ENCODE measurements at regions not wholly inside any gene's neighbourhood (a gene's known extent, or its start where the extent isn't known, plus 50 kb on each side); places are given as distances from the start of the nearest gene placed in this dataset.
"Not testable (repeated sequence)": the region's sequence is repeated elsewhere in the genome, so short reads cannot be mapped to it uniquely, and the experiment has no call there.

GRCh38 chr17:77533697-77534096 is 392.9 kb downstream of the SEC14L1 start:
- DNase-seq = not testable (repeated sequence)

- no peak for DNase-seq
Observed at GRCh38 chr17:77534137-77534536, 393.4 kb downstream of the SEC14L1 start.

- no peak for DNase-seq
Observed at GRCh38 chr17:77535435-77535834, 394.7 kb downstream of the SEC14L1 start.

GRCh38 chr17:77535892-77536291 is 395.1 kb downstream of the SEC14L1 start:
- DNase-seq = no peak

- DNase-seq = no peak
Observed at GRCh38 chr17:77537566-77537965, 396.8 kb downstream of the SEC14L1 start.

- no peak for DNase-seq
Observed at GRCh38 chr17:77540531-77540930, 399.8 kb downstream of the SEC14L1 start.

- DNase-seq = no peak
Observed at GRCh38 chr17:77540975-77541374, 400.2 kb downstream of the SEC14L1 start.

GRCh38 chr17:77542011-77542410 is 401.2 kb downstream of the SEC14L1 start:
- DNase-seq = no peak

GRCh38 chr17:77542551-77543490 is 402.1 kb downstream of the SEC14L1 start:
- DNase-seq = peak; percentile 60

- DNase-seq = no peak
Observed at GRCh38 chr17:77543801-77544200, 403.0 kb downstream of the SEC14L1 start.

GRCh38 chr17:77544347-77545110 is 403.8 kb downstream of the SEC14L1 start:
- DNase-seq = no peak

- no peak for DNase-seq
Observed at GRCh38 chr17:77546772-77547241, 406.0 kb downstream of the SEC14L1 start.

- DNase-seq = no peak
Observed at GRCh38 chr17:77548967-77549366, 408.2 kb downstream of the SEC14L1 start.

GRCh38 chr17:77549726-77550366 is 408.7 kb upstream of the TNRC6C start:
- DNase-seq = no peak

- DNase-seq = no peak
Observed at GRCh38 chr17:77553459-77554066, 404.9 kb upstream of the TNRC6C start.

GRCh38 chr17:77555121-77555591 is 403.3 kb upstream of the TNRC6C start:
- DNase-seq = no peak

- no peak for DNase-seq
Observed at GRCh38 chr17:77555741-77556291, 402.7 kb upstream of the TNRC6C start.

GRCh38 chr17:77556383-77557061 is 402.0 kb upstream of the TNRC6C start:
- DNase-seq = no peak

- no peak for DNase-seq
Observed at GRCh38 chr17:77558846-77559626, 399.5 kb upstream of the TNRC6C start.

GRCh38 chr17:77560381-77560780 is 398.1 kb upstream of the TNRC6C start:
- no peak for DNase-seq

- no peak for DNase-seq
Observed at GRCh38 chr17:77560841-77561240, 397.7 kb upstream of the TNRC6C start.
